ELR (cell line): ENCODE measurements at regions not wholly inside any gene's neighbourhood (a gene's known extent, or its start where the extent isn't known, plus 50 kb on each side); places are given as distances from the start of the nearest gene placed in this dataset.

Experiments used
- DNase-seq: peaks from one replicate; pipeline ENCODE4 v3.0.0-alpha.2; 2015; ENCODE audit warnings: low read depth

DNA sequence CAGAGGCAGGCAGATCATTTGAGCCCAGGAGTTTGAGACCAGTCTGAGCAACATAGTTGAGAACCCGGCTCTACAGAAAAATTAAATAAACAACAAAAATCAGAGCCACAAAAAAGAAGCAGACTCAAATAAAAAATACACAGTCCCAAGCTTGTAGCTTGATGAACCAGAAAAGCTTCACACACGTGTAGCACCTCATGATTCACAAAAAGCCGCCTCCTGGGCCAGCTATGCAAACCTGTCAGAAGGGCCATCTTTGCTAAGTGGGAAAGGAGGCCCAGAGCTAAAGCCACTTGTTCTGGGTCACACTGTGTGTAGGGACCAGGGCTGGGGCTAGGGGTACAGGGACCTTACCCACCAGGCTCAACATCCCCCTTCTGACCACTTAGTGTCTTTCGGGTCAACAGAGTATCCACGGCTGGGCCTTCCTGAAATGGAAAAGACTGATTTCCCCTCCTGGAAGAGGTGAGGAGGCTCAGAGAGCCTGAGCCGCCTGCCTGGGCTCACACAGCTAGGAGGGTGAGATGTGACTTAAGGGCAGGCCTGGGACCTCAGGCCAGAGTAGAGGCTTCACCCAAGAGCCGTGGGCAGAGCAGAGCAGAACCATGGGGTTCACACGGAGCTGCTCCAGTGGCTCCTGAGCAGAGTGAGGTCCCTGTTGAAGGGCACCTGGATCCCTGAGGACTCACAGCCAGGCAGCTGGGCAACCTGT lies 269.6 kb downstream of the PARN start:
- no peak for DNase-seq

DNA sequence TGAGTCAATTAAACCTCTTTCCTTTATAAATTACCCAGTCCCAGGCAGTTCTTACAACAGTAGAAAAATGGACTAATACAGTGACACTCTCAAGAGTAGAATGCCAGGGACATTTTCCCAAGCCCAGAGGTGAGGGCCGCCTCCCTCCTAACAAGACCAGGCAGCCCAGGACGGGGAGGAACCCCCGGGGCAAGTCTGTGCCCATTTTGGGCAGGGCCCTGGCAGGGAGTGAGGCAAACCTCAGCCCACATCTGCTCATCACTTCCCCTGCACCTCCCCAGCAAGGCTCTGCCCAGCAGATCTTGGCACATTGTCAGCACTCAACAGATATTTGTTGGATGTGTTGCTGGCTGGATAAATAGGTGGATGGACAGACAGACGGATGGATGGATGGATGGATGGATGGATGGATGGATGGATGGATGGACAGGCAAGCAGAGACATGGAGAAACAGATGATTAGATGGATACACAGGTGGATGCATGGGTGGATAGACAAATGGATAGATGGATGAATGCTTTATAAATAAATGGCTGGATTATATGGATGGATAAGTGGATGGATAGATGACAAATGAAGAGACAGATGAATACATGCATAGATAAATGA lies 271.3 kb downstream of the PARN start:
- no peak for DNase-seq

DNA sequence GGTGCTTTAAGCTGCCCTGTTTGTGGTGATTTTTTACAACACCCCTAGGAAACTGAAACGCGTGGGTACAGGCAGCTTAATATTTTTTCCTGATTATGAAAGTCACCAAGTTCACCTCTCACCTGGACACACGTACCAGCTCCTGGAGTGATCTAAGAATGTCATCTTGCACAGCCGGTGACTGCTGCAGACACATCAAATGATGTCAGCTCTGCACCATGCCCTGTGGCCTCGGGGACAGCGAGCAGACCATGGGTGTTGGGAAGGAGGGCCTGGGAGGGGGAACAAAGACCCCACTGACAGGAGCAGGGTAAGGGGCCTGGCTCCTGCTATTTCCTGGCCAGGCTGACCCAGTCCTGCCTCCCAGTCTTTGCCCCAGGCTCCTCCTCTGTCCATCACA lies 272.7 kb downstream of the PARN start:
- no peak for DNase-seq

DNA sequence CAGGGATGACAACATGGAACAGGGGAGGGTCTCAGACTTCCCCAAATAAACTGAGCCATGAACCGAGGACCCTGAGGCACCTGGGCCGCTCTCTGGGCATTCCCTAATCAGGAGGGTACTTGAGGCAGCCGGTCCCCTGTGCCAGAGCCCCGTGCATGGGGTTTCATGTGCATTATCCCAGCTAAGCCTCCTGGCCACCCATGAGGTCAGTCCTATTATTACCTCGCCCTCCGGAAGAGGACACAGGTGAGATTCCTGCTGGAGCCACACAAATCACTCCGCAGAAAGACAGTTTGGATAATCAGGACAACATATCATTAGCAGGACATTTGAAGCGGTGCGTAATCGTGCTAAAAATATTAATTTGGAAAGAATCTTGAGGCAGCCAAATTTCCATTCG lies 274.0 kb downstream of the PARN start:
- no peak for DNase-seq

DNA sequence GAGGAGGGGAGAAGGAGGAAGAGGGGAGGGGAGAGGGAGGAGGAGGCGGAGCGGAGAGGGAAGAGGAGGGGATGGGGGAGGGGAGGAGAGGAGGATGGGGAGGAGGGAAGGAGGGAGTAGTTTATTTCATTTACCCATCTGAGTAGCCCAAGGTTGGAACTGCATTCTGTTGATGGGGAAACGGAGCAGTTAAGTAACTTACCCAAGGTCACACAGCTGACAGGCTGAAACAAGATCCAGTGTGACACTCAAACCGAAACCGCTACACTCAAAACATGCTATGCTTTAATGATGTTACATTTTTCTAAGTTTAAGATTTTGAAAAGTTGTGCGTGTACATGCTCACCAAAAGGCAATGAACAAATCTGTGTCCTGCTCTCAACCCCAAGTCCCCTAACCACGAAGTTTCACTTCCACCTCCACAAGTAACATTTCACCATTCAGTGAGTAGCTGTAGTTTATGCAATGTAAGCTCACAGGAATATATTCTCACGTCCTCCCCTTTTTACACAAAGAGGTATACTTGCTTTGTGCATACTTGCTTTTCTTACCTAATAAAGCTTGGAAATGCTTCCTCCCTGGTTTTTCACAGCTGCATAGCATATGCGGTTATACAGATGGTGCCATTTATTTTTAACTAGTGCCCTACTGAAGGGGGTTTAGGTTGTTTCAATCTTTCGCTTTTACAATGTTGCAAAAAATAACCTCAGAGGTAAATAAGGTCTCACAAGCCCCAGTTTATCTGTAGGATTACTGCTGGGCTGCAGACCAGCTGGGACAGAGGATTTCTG lies 275.3 kb downstream of the PARN start:
- no peak for DNase-seq

DNA sequence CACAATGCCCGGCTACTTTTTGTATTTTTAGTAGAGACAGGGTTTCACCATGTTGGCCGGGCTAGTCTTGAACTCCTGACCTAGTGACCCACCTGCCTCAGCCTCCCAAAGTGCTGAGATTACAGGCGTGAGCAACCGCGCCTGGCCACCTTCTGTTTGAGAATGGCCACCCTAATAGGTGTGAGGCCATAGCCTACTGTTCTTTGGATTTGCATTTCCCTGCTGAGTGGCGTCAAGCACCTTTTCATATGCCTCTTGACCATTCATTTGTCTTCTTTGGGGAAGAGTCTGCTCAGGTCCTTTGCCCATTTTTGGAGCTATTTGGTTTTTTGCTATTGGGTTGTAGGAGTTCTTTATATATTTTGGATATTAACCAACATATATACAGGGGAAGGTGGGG lies 276.7 kb downstream of the PARN start:
- no peak for DNase-seq

DNA sequence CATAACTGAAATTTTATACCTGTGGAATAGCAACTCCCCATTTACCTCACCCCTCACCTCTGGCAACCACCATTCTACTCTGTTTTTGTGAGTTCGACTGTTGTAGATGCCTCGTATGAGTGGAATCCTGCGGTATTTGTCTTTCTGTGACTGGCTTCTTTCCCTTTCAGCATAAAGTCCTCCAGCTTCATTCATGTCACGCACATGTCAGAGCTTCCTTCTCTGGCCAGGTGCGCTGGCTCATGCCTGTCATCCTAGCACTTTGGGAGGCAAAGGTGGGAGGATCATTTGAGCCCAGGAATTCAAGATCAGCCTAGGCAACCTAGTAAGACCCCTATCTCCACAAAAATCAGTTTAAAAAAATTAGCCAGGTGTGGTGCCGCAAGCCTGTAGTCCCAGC lies 278.4 kb downstream of the PARN start:
- no peak for DNase-seq

DNA sequence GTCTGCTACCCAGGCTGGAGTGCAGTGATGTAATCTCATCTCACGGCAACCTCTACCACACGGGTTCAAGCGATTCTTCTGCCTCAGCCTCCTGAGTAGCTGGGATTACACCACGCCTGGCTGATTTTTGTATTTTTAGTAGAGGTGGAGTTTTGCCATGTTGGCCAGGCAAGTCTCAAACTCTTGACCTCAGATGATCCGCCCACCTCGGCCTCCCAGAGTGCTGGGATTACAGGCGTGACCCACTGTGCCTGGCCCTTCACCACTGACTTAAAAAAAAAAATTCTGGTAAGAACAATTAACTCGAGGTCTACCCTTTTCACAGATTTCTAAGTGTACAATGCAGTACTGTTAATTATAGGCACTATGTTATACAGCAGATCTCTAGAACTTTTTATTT lies 279.4 kb downstream of the PARN start:
- no peak for DNase-seq

DNA sequence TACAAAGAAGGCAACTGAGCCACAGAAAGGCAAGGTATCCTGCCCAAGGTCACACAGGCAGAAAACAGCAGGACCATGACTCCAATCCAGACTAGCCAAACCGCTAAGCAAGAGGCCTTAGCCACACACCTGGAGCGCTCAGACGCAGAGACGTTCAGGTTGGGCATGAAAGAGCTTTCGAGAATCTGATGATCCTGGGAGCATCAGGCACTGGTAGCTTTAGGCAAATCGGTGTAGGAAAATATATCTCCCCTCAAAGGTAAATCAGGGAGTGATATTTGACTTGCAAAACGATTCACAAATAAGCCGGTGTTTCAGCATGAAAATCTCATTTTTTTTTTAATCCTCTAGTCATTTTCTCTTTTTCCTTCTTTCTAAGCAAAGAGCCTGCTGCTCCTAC lies 279.0 kb downstream of the MRTFB start:
- DNase-seq = no peak

DNA sequence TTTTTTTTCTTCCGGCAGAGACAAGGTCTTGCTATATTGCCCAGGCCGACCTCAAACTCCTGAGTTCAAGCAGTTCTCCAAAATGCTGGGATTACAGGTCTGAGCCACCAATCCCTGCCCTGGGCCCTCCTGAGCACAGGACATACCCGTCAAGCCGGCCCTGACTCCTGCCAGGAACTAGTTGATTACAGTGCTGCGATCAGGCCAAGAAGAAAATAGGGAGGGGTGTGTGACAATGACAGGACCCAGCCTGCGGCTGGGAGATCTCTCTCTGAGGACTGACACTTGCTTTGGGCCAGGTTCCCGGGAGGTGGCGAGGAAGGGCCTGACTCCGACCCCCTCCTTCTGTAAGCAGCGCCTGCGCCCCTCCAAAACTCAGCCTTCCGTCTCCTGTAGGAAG lies 276.6 kb downstream of the MRTFB start:
- no peak for DNase-seq

DNA sequence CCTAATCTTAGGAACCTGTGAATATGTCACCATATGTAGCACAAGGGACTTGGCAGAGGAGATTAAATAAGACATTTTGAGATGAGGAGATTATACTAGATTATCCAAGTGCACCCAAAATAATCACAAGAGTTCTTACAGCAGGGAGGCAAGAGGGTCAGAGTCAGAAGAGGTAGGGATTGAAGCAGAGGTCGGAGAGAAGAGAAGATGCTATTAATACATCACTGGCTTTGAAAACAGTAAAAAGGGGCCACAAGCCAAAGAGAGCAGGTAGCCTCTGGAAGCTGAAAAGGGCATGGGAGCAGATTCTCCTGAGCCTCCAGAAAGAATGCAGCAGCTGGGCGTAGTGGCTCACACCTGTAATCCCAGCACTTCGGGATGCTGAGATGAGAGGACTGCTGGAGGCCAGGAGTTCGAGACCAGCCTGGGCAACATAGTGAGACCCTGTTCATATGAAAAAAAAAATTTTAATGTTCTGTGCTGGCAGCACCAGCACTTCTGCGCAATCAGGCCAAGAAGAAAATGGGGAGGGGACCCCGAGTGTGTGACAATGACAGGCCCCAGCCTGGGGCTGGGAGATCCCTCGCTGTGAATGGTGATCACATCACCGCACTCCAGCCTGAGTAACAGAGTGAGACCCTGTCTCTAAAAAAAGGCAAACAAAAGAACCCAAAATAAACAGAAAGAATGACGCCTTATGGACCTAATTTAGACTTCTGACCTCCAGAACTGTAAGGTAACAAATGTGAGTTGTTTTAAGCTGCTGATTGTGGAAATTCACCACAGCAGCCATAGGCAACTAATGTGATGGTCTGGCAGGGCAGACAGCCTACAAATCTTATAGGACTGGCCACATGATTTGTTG lies 275.4 kb downstream of the MRTFB start:
- no peak for DNase-seq

DNA sequence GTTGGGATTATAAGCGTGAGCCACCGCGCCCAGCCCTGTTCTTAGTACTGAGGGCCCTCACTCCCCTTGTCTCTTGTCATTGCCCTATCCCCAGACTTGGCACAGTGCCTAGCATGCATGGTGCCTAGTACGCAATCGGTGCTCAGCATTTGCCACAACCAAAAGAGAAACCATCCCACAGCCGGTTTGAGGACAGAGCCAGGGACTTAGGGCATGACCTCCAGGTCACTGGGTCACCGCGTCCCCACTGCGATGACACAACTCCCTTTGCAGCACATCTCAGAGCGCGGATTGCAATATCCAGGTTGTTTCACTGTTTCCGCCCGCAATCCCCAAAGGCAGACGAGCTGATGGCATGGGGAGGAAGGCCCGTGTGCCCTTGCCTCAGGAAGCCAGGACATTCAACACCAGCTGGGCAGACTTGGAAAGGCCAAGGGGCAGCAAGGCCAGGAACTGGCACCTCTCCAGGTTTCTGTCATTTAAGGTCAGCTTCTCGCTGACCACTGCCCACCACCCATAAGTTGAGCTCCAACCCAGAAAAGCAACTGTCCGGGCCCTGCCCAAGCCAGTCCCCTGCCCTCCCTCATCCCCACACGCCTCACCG lies 274.5 kb downstream of the MRTFB start:
- DNase-seq = no peak

DNA sequence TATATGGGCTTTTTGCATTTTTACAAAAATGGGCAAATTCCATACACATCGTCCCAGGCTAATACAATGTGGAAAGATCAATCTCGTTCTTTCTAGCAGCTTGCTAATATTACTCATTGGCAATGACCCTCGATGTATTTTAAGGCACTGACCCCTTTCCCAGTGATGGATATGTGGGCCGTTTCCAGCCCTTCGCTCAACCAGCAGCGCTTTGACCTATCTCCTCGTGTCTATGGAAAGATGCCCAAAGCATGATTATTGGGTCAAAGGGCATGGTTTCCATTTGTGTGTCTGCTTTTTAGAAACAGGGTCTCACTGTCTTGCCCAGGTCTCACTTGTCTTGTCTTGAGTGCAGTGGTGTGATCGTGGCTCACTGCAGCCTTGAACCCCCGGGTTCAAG lies 273.8 kb downstream of the MRTFB start:
- DNase-seq = no peak

DNA sequence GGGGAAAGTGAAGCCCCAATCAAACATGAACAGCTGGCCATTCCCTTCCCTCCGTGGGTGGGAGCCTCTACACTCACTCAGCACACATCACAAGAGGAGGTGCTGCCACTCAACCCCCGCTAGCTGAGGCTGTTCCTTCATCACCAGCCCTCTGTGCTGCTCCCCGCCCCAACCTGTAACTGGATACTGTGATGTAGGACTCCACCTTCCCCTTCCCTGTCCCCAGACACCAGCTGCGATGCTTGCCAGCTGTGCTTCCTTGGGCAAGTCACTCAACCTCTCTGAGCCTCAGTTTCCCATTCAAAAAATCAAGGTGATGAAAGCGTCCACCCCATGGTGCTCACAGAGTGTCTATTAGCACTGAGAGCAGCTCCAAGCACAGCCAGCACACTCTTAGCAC lies 273.2 kb downstream of the MRTFB start:
- no peak for DNase-seq

DNA sequence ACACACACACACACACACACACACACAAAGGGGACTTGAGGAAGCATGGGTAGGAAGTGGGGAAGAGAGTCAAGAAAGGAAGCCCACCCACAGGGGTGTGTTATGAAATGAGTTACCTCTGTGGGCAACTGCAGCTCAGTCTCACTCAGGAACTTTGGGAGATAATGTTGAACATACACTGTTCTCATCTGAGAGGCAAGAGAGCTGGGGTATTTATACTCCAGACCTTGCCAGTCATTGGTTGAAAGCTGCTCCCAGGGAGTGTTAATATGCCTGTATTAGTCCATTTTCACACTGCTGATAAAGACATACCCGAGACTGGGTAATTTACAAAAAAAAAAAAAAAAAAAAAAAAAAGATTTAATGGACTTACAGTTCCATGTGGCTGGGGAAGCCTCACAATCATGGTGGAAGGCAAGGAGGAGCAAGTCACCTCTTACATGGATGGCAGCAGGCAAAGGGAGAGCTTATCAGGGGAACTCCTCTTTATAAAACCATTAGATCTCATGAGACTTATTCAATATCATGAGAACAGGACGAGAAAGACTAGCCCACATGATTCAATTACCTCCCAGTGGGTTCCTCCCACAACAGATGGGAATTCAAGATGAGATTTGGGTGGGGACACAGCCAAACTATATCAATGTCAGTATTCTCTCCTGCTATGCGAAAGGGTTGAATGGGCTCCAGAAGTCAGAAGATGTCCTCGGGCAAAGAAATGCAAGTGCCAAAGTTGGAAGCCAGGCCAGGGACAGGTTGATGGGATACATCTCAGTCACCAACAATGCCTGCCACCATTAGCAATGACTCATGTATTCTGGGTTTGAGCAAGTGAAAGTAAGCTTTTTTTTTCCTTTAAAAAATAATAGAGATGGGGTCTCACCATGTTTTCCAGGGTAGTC lies 270.5 kb downstream of the MRTFB start:
- no peak for DNase-seq

DNA sequence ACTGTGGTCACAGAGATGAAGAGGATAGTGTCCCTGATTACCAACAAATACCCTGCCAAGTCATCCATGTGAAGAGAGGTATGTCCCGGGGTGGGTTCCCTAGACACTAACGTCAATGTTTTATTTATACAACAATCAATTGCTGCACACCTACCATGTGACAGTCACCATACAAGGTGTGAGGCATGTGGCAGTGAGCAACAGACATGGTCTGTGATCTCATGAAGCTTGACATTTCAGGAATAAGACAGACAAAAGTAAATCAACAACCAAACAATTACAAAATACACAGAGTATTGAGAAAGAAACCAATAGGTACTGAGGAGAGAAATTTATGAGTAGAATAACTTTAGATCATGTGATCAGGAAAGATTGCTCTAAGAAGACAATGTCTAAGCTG lies 268.6 kb downstream of the MRTFB start:
- no peak for DNase-seq

DNA sequence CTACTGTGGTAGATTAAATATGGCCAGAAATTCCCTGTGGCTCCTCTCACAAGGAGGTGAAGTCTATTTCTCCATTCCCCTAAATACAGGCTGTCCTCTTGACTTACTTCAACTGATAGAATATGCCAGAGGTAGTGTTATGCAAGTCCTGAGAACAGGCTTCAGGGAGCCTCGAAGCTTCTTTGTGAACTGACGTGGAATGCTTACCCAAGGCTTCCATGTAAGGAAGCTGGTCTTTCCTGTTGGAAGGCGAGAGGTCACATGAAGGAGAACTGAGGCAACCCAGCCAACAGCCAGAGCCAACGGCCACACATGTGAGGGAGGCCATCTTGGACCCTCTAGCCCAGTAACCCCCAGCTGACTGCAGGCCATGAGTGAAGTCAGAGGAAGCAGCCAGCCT lies 267.9 kb downstream of the MRTFB start:
- DNase-seq = no peak

DNA sequence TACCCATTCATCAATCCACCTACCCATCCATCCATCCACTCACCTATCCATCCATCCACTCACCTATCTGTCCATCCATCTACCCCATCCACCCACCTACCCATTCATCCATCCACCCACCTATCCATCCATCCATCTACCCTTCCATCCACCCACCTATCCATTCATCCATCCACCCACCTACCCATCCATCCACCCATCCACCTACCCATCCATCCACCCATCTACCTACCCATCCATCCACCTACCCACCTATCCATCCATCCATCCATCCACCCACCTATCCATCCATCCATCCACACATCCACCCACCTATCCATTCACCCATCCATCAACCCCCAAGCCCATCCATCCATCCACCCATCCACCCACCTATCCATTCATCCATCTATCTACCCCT lies 267.1 kb downstream of the MRTFB start:
- DNase-seq = no peak

DNA sequence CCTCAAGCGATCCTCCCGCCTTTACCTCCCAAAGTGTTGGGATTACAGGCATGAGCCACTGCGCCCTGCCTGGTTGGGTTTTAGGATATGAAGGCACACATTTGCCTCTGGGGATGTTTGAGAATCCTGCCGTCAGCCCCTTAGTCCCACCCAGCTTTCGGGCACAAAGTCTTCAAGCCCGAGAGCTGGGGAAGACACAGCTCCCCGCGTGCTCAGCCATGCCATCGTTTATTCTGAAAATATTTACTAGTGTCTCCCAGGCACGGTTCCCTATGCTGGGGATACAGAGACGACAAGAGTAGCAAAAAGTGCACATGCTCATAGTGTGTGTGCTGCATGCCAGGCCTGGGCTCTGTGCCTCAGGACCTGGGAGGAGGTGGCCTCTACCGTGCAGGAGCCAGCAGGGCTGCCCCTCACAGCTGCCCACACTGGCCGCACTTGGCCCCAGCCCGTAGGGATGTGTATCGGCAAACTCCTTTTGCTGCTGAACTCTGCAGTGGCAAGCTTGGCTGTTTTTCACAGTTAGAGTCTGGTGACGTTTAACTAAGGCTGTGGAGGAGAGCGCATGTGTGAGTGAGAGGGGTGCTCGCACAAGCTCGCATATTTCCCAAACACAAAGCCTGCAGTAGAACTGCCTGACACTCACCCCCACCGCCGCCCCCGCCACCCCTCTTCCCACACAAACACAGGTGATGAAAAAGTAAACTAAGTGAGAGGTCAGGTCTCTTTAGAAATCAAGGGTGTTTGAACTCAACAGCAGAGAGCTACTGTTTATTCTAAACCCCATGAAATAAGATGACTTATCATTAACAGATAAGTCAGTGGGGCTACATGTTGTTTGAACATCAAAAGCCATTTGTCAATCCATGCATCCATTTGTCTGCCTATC lies 266.4 kb downstream of the MRTFB start:
- DNase-seq = no peak

DNA sequence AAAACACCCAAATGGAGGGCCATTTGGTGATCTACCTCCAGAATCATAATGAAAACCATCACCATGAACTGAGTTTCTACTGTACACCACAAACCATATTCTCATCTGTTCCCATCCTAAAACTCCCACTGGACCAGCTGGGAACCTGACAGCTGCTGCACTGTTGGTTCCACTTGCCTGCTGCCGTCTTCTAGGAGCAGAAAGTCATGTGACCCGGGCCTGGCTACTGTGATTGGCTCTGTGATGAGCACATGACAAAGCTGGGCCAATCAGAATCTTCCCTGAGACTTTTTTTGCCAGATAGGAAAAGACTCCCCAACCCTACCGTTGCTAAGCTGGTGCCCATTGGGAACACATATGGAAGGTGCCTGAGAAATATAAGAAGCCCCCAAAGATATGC lies 264.2 kb downstream of the MRTFB start:
- DNase-seq = no peak
